HG03565 (cell line): ENCODE measurements at regions not wholly inside any gene's neighbourhood (a gene's known extent, or its start where the extent isn't known, plus 50 kb on each side); places are given as distances from the start of the nearest gene placed in this dataset.

ENCODE experiments used
- ATAC-seq: cut with Tn5 transposase; IDR thresholded peaks from one replicate; pipeline ENCODE4 v1.9.1; 2021; ENCODE audit warnings: mild to moderate bottlenecking, moderate library complexity; ENCODE audit not compliant: unreplicated experiment

DNA sequence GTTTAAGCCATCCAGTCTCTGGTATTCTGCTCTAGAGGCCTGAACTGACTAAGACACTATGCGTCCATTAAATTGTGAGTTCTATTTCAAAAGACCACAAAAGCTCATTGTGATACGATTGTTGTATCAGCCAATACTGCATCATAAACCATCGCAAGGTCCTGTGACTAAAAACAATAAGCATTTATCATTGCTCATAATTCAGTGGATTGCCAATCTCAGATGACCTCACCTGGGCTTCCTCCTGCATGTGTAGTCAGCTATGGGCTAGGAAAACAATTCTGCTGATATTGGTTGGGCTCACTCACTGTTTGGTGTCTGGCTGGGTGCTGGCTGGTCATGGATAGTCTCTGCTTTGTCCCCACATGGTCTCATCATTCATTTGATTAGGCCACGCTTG, 592.7 kb upstream of the BTBD3 start:
- no peak for ATAC-seq

GRCh38 chr20:11328839-11329238, 588.9 kb upstream of the BTBD3 start:
- ATAC-seq, result no peak

DNA sequence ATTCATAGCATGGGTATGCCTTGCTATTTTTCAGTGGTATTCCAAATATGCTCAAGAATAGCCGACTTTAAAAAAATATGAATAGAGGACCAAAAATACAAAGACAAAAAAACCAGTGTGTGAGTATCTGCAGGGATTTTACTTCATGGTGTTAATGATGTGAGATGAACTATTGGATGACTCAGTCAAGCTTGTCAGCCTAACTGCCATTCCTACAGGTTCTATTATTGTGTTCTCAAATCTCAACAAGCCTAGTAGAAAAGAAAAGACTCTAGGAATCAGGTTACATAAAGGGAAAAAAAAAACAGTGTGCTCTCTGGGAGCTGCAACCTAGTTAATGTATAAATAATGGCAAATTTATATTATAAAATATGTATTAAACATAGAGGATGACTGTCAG, 588.4 kb upstream of the BTBD3 start:
- ATAC-seq, result no peak

GRCh38 chr20:11331096-11331495, 586.6 kb upstream of the BTBD3 start:
- ATAC-seq, result no peak

DNA sequence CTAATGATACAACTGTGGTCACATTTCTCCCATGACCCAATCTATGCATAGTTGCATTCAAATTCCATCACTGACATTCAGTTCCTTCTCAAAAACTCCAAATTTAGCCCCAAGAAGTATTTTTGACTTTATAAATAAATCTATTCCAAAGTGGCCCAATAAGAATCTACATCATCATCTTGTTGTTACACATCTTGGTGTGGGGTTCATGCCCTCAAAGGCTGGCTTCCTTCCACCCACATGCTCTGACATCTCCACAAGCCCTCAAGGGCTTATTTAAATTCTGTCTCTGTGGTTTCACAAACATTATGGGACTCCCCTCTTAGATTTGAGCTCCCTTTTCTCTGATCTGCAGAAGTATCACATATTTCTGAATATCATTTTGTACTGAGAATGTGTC, 585.3 kb upstream of the BTBD3 start:
- no peak for ATAC-seq

- ATAC-seq, result no peak
Observed at GRCh38 chr20:11333634-11334033, 584.1 kb upstream of the BTBD3 start.

GRCh38 chr20:11337361-11338130, 580.1 kb upstream of the BTBD3 start:
- no peak for ATAC-seq

- ATAC-seq, result no peak
Observed at GRCh38 chr20:11338496-11339306, 579.0 kb upstream of the BTBD3 start.

DNA sequence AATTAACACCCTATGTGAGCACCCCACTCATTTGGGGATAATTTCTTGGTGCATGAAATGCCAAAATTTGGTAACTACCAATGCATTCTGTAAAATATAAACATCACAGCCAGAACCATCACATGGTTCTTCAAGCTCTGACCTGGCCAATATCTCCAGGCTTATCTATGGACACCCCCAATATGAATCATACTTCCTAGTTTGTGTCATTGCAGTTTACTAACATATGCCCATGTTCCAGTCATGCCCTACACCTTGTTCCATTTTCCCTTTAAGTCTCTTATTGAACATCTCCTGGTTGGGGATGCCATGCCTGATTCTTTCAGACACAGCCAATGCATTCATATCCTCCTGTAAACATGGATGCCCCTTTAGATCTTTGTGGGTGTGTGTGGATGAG, 572.8 kb upstream of the BTBD3 start:
- no peak for ATAC-seq

- ATAC-seq, result no peak
Observed at GRCh38 chr20:11347738-11348137, 570.0 kb upstream of the BTBD3 start.

DNA sequence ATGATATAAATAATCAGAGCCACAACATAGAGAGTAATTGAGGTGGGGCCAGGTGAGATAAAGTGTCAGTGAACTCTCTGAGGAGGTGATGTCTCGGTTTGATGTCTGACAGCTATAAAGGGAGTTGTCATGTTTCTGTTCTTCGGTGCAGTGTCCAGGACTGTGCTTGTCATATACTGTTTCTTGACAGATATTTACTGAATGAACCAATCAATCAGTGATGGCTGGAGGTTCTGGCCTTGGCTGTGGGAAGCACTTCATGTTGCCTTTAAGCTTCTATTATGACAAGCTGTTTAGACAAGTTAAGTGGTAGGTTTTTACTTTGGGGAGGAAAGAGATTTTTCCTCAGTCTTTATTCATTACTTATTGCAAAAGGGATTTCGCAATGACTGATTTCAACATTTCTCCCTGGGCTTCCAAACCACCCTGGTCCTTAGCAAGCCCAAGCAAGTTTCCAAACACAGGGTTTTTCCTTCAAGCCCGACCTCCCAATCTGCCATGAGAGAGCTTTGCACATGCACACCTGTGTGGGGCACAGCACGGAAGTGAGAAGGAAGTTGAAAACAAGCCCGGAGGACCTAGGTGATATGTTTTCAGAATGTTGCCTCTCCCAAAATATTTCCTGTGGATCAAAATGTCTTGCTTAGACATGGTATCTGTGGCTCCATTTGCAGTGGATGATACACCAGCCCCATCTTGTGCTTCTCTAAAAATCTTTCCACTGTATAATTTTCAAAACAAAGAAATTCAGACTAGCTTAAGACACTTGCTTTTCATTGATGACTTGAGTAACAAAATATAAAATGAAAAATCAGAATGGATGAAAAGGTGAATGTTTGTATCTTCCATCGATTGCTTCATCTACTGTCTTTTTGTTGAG, 567.3 kb upstream of the BTBD3 start:
- no peak for ATAC-seq

- ATAC-seq, result no peak
Observed at GRCh38 chr20:11352041-11352440, 565.7 kb upstream of the BTBD3 start.

DNA sequence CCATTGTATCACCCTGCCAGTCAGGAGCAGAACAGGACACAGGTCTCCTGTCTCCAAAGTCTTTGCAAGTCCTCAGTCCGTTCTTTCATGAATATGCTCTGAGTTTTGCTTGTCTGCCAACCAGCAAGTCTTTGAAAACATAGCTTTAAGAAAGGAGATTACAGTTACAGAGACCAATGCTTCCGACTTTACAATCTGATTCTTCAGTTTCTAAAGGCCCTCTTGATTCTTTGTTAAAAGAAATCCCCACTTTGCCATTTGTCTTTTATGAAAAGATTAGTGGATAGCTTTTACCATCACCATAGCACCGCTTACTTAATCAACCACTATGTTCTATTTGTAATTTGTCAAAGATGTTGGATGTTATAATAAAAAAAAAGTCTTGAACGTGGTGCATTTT, 562.8 kb upstream of the BTBD3 start:
- ATAC-seq, result no peak

- ATAC-seq, result no peak
Observed at GRCh38 chr20:11355345-11355744, 562.3 kb upstream of the BTBD3 start.

DNA sequence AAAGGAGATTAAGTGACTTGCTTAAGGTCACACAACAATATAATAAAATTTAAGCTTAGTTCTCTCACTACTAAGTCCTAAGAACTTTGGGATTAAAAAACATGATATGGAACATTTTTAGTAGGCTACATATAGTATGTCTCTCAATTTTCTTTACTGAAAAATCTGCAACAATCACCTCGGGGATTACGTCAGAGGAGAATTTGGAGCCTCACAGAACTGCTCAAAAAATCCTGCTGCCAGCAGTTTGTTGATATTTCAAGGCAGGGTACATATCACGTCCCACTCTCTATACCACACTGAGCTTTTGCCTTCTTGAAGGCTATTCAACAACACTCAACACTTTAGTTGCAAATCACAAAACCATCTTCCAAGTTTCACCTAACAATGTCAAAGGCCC, 561.6 kb upstream of the BTBD3 start:
- ATAC-seq, result no peak

- no peak for ATAC-seq
Observed at GRCh38 chr20:11362450-11362849, 555.2 kb upstream of the BTBD3 start.

DNA sequence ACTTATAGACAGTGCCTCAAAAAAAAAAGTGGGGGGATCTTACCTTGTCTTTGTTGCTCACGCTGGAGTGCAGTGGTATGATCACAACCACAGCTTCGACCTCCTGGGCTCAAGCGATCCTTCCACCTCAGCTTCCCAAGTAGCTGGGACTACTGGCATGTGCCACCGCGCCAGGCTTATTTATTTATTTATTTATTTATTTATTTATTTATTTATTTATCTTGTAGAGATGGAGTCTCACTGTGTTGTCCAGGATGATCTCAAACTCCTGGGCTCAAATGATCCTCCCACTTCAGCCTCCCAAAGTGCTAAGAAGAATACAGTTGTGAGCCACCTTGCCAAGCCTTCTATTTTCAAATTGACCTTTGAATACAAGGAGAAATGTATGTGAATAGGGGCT, 553.0 kb upstream of the BTBD3 start:
- no peak for ATAC-seq

GRCh38 chr20:11366660-11367059, 551.0 kb upstream of the BTBD3 start:
- no peak for ATAC-seq

DNA sequence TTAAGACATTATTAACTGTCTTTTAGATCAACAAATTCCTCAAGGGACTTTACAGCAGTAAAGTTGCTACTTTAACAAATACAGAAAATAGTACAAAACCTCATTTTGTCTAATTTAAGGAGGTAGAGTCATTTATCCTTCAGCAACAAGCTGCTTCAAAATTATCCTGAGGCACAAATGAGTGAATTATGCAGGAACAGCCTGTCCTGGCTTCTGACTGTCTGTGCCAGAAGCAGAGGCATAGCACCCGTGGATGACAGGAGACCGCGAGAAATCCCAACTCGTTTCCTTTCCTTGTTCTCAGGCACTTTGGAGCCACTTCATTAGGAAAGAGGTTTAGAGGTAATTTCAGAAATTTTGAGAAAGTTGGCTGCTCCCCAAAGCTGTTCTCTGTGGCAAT, 549.2 kb upstream of the BTBD3 start:
- ATAC-seq, result no peak

GRCh38 chr20:11368965-11369711, 548.6 kb upstream of the BTBD3 start:
- ATAC-seq, result no peak

DNA sequence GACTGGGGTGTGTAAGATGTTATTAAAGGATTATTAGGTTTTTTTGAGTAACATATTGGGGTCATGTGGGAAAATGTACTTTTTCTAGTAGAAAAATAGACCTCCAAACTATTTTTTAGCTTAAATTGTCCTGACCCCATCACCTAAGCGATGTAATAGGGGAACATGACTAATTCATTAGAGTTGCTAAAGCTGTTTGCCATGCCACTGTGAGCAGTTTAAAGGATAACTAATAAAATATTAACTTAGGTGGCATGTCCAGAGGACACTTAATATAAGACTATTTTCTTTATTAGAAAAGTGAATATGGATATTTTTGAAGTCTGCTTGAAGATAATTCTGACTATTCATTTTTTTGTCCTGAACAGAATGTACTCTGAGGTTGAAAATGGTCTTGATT, 545.9 kb upstream of the BTBD3 start:
- no peak for ATAC-seq
